GM18861 (cell line): ENCODE measurements at regions not wholly inside any gene's neighbourhood (a gene's known extent, or its start where the extent isn't known, plus 50 kb on each side); places are given as distances from the start of the nearest gene placed in this dataset.

Experiments
- ATAC-seq: cut with Tn5 transposase; IDR thresholded peaks from one replicate; pipeline ENCODE4 v1.9.1; 2021; ENCODE audit not compliant: unreplicated experiment

GRCh38 chrX:20884565-20884964 lies 489.7 kb upstream of the CNKSR2 start:
- no peak for ATAC-seq

GRCh38 chrX:20863649-20864048 lies 510.6 kb upstream of the CNKSR2 start:
- ATAC-seq: no peak

GRCh38 chrX:20861113-20861512 lies 513.1 kb upstream of the CNKSR2 start:
- ATAC-seq: no peak

- ATAC-seq: no peak
Measured at GRCh38 chrX:20857746-20858145, 516.5 kb upstream of the CNKSR2 start.

GRCh38 chrX:20838477-20838876 lies 535.7 kb upstream of the CNKSR2 start:
- ATAC-seq: no peak

- no peak for ATAC-seq
Measured at GRCh38 chrX:20829665-20830491, 544.3 kb upstream of the CNKSR2 start.

GRCh38 chrX:20825984-20826383 lies 548.2 kb upstream of the CNKSR2 start:
- ATAC-seq: no peak

GRCh38 chrX:20803971-20804370 lies 537.3 kb upstream of the RPS6KA3 start:
- ATAC-seq: no peak

GRCh38 chrX:20802036-20802435 lies 535.3 kb upstream of the RPS6KA3 start:
- no peak for ATAC-seq

- no peak for ATAC-seq
Measured at GRCh38 chrX:20796450-20796849, 529.7 kb upstream of the RPS6KA3 start.

- no peak for ATAC-seq
Measured at GRCh38 chrX:20789103-20789502, 522.4 kb upstream of the RPS6KA3 start.

GRCh38 chrX:20767346-20767745 lies 500.6 kb upstream of the RPS6KA3 start:
- ATAC-seq: no peak

GRCh38 chrX:20756585-20756984 lies 489.9 kb upstream of the RPS6KA3 start:
- no peak for ATAC-seq

- ATAC-seq: no peak
Measured at GRCh38 chrX:20753076-20753475, 486.4 kb upstream of the RPS6KA3 start.

GRCh38 chrX:20746690-20747089 lies 480.0 kb upstream of the RPS6KA3 start:
- no peak for ATAC-seq

- no peak for ATAC-seq
Measured at GRCh38 chrX:20743046-20743445, 476.3 kb upstream of the RPS6KA3 start.

- no peak for ATAC-seq
Measured at GRCh38 chrX:20742106-20742505, 475.4 kb upstream of the RPS6KA3 start.

GRCh38 chrX:20740443-20740842 lies 473.7 kb upstream of the RPS6KA3 start:
- no peak for ATAC-seq

GRCh38 chrX:20739038-20739745 lies 472.5 kb upstream of the RPS6KA3 start:
- no peak for ATAC-seq

- no peak for ATAC-seq
Measured at GRCh38 chrX:20729416-20729815, 462.7 kb upstream of the RPS6KA3 start.

GRCh38 chrX:20727447-20727846 lies 460.7 kb upstream of the RPS6KA3 start:
- ATAC-seq: no peak

GRCh38 chrX:20720954-20721626 lies 454.4 kb upstream of the RPS6KA3 start:
- ATAC-seq: no peak
